ENCODE measurements at regions not wholly inside any gene's neighbourhood (a gene's known extent, or its start where the extent isn't known, plus 50 kb on each side); places are given as distances from the start of the nearest gene placed in this dataset.

GRCh38 chr12:130018614-130019013 lies 114.8 kb upstream of the TMEM132D start:
- H3K9ac ChIP-seq (ENCODE audit: low read depth, low read length): no peak overlapping the region
- no peaks in the 10 kb centered on the region for H3K27me3 ChIP-seq (ENCODE audit: control insufficient read depth, insufficient read depth, low read length)
- no peak overlapping the region for H3K4me2 ChIP-seq (ENCODE audit: low read length)
- H3K9me3 ChIP-seq (replicated peaks; ENCODE audit: low read length): no peaks in the 10 kb centered on the region
- no peaks in the 10 kb centered on the region for H3K4me1 ChIP-seq (ENCODE audit: control insufficient read depth, insufficient read depth, low read length)
- H3K36me3 ChIP-seq (ENCODE audit: insufficient read depth, low read length): no peaks in the 10 kb centered on the region
- no peak overlapping the region for H3K4me3 ChIP-seq (ENCODE audit: low read length)

GRCh38 chr12:130026608-130027176 lies 122.9 kb upstream of the TMEM132D start:
- Histone ChIP-seq H3K4me1 (ENCODE audit: control insufficient read depth, insufficient read depth, low read length) (no peaks in the 10 kb centered on the region), H3K9ac (ENCODE audit: low read depth, low read length) (no peak overlapping the region), H3K27me3 (ENCODE audit: control insufficient read depth, insufficient read depth, low read length) (no peaks in the 10 kb centered on the region), H3K4me2 (ENCODE audit: low read length) (no peak overlapping the region), H3K36me3 (ENCODE audit: insufficient read depth, low read length) (no peaks in the 10 kb centered on the region), H3K9me3 (replicated peaks; ENCODE audit: low read length) (no peaks in the 10 kb centered on the region), H3K4me3 (ENCODE audit: low read length) (no peak overlapping the region)

GRCh38 chr12:130027798-130028197 lies 124.0 kb upstream of the TMEM132D start:
- no peak overlapping the region for H3K4me2 ChIP-seq (ENCODE audit: low read length)
- no peaks in the 10 kb centered on the region for H3K4me1 ChIP-seq (ENCODE audit: control insufficient read depth, insufficient read depth, low read length)
- H3K36me3 ChIP-seq (ENCODE audit: insufficient read depth, low read length): no peaks in the 10 kb centered on the region
- H3K27me3 ChIP-seq (ENCODE audit: control insufficient read depth, insufficient read depth, low read length): no peaks in the 10 kb centered on the region
- no peaks in the 10 kb centered on the region for H3K9me3 ChIP-seq (replicated peaks; ENCODE audit: low read length)
- H3K9ac ChIP-seq (ENCODE audit: low read depth, low read length): no peak overlapping the region
- no peak overlapping the region for H3K4me3 ChIP-seq (ENCODE audit: low read length)

- Histone ChIP-seq H3K4me2 (ENCODE audit: low read length) (no peak overlapping the region), H3K4me1 (ENCODE audit: control insufficient read depth, insufficient read depth, low read length) (no peaks in the 10 kb centered on the region), H3K4me3 (ENCODE audit: low read length) (no peak overlapping the region), H3K9me3 (replicated peaks; ENCODE audit: low read length) (no peaks in the 10 kb centered on the region), H3K9ac (ENCODE audit: low read depth, low read length) (no peak overlapping the region), H3K27me3 (ENCODE audit: control insufficient read depth, insufficient read depth, low read length) (no peaks in the 10 kb centered on the region), H3K36me3 (ENCODE audit: insufficient read depth, low read length) (no peaks in the 10 kb centered on the region)
These were observed 125.3 kb upstream of the TMEM132D start for GRCh38 chr12:130029151-130029550.

- Histone ChIP-seq H3K9ac (ENCODE audit: low read depth, low read length) (no peak overlapping the region), H3K4me2 (ENCODE audit: low read length) (no peak overlapping the region), H3K27me3 (ENCODE audit: control insufficient read depth, insufficient read depth, low read length) (no peaks in the 10 kb centered on the region), H3K4me1 (ENCODE audit: control insufficient read depth, insufficient read depth, low read length) (no peaks in the 10 kb centered on the region), H3K4me3 (ENCODE audit: low read length) (no peak overlapping the region), H3K36me3 (ENCODE audit: insufficient read depth, low read length) (no peaks in the 10 kb centered on the region), H3K9me3 (replicated peaks; ENCODE audit: low read length) (no peaks in the 10 kb centered on the region)
These were observed 127.2 kb upstream of the TMEM132D start for GRCh38 chr12:130031041-130031440.

- H3K4me3 ChIP-seq (ENCODE audit: low read length): no peak overlapping the region
- H3K27me3 ChIP-seq (ENCODE audit: control insufficient read depth, insufficient read depth, low read length): no peaks in the 10 kb centered on the region
- H3K4me1 ChIP-seq (ENCODE audit: control insufficient read depth, insufficient read depth, low read length): no peaks in the 10 kb centered on the region
- no peaks in the 10 kb centered on the region for H3K36me3 ChIP-seq (ENCODE audit: insufficient read depth, low read length)
- H3K9me3 ChIP-seq (replicated peaks; ENCODE audit: low read length): no peaks in the 10 kb centered on the region
- H3K9ac ChIP-seq (ENCODE audit: low read depth, low read length): no peak overlapping the region
- no peak overlapping the region for H3K4me2 ChIP-seq (ENCODE audit: low read length)
These were observed 127.9 kb upstream of the TMEM132D start for GRCh38 chr12:130031571-130032189.

- Histone ChIP-seq H3K36me3 (ENCODE audit: insufficient read depth, low read length) (no peaks in the 10 kb centered on the region), H3K9ac (ENCODE audit: low read depth, low read length) (no peak overlapping the region), H3K4me1 (ENCODE audit: control insufficient read depth, insufficient read depth, low read length) (no peaks in the 10 kb centered on the region), H3K27me3 (ENCODE audit: control insufficient read depth, insufficient read depth, low read length) (no peaks in the 10 kb centered on the region), H3K4me2 (ENCODE audit: low read length) (no peak overlapping the region), H3K4me3 (ENCODE audit: low read length) (no peak overlapping the region), H3K9me3 (replicated peaks; ENCODE audit: low read length) (peaks cover 8% of the 10 kb centered on the region)
These were observed 120.1 kb upstream of the FZD10 start for GRCh38 chr12:130041983-130042812.

- Histone ChIP-seq H3K9me3 (replicated peaks; ENCODE audit: low read length) (peaks cover 8% of the 10 kb centered on the region), H3K36me3 (ENCODE audit: insufficient read depth, low read length) (no peaks in the 10 kb centered on the region), H3K9ac (ENCODE audit: low read depth, low read length) (no peak overlapping the region), H3K27me3 (ENCODE audit: control insufficient read depth, insufficient read depth, low read length) (no peaks in the 10 kb centered on the region), H3K4me1 (ENCODE audit: control insufficient read depth, insufficient read depth, low read length) (no peaks in the 10 kb centered on the region), H3K4me2 (ENCODE audit: low read length) (no peak overlapping the region), H3K4me3 (ENCODE audit: low read length) (no peak overlapping the region)
These were observed 118.4 kb upstream of the FZD10 start for GRCh38 chr12:130043685-130044406.

GRCh38 chr12:130044991-130045621 lies 117.2 kb upstream of the FZD10 start:
- no peak overlapping the region for H3K4me2 ChIP-seq (ENCODE audit: low read length)
- no peaks in the 10 kb centered on the region for H3K36me3 ChIP-seq (ENCODE audit: insufficient read depth, low read length)
- no peaks in the 10 kb centered on the region for H3K27me3 ChIP-seq (ENCODE audit: control insufficient read depth, insufficient read depth, low read length)
- peaks cover 8% of the 10 kb centered on the region for H3K9me3 ChIP-seq (replicated peaks; ENCODE audit: low read length)
- no peaks in the 10 kb centered on the region for H3K4me1 ChIP-seq (ENCODE audit: control insufficient read depth, insufficient read depth, low read length)
- no peak overlapping the region for H3K9ac ChIP-seq (ENCODE audit: low read depth, low read length)
- H3K4me3 ChIP-seq (ENCODE audit: low read length): no peak overlapping the region

- no peaks in the 10 kb centered on the region for H3K27me3 ChIP-seq (ENCODE audit: control insufficient read depth, insufficient read depth, low read length)
- no peaks in the 10 kb centered on the region for H3K36me3 ChIP-seq (ENCODE audit: insufficient read depth, low read length)
- no peak overlapping the region for H3K9ac ChIP-seq (ENCODE audit: low read depth, low read length)
- no peak overlapping the region for H3K4me3 ChIP-seq (ENCODE audit: low read length)
- H3K4me2 ChIP-seq (ENCODE audit: low read length): no peak overlapping the region
- peaks cover 7% of the 10 kb centered on the region for H3K9me3 ChIP-seq (replicated peaks; ENCODE audit: low read length)
- no peaks in the 10 kb centered on the region for H3K4me1 ChIP-seq (ENCODE audit: control insufficient read depth, insufficient read depth, low read length)
These were observed 112.6 kb upstream of the FZD10 start for GRCh38 chr12:130049666-130050065.

GRCh38 chr12:130051900-130052299 lies 110.4 kb upstream of the FZD10 start:
- H3K4me3 ChIP-seq (ENCODE audit: low read length): no peak overlapping the region
- no peak overlapping the region for H3K9ac ChIP-seq (ENCODE audit: low read depth, low read length)
- no peak overlapping the region for H3K4me2 ChIP-seq (ENCODE audit: low read length)
- H3K4me1 ChIP-seq (ENCODE audit: control insufficient read depth, insufficient read depth, low read length): no peaks in the 10 kb centered on the region
- no peaks in the 10 kb centered on the region for H3K27me3 ChIP-seq (ENCODE audit: control insufficient read depth, insufficient read depth, low read length)
- peaks cover 13% of the 10 kb centered on the region for H3K9me3 ChIP-seq (replicated peaks; ENCODE audit: low read length)
- H3K36me3 ChIP-seq (ENCODE audit: insufficient read depth, low read length): no peaks in the 10 kb centered on the region

Data from skeletal muscle satellite cell (primary cell).